DOHH2 (cell line): ENCODE measurements at regions not wholly inside any gene's neighbourhood (a gene's known extent, or its start where the extent isn't known, plus 50 kb on each side); places are given as distances from the start of the nearest gene placed in this dataset.
A peak's percentile ranks its signal among the peaks of the same experiment; 100 is the strongest.

Experiments used
- H3F3A ChIP-seq: fragments of 200-600 bp; sonication (generic), shearing (Covaris generic); 2 replicates; pipeline ENCODE4 v1.6.0; 2016; ENCODE audit warnings: antibody characterized with exemption, mild to moderate bottlenecking; ENCODE audit not compliant: control insufficient read depth, insufficient read depth
- H3K27ac ChIP-seq: fragments of 200-600 bp; sonication (generic); 2 replicates; pipeline ENCODE4 v1.5.1; 2014; ENCODE audit warnings: low read depth, mild to moderate bottlenecking, low read length, moderate library complexity
- H3K27me3 ChIP-seq: fragments of 200-600 bp; sonication (generic); 2 replicates; pipeline ENCODE4 v1.6.1; 2014; ENCODE audit warnings: mild to moderate bottlenecking, low read length, mixed read lengths; ENCODE audit not compliant: control insufficient read depth
- H3K36me3 ChIP-seq: fragments of 200-600 bp; sonication (generic); 2 replicates; pipeline ENCODE4 v1.6.1; 2014; ENCODE audit warnings: mild to moderate bottlenecking, low read length, moderate library complexity, mixed read lengths; ENCODE audit not compliant: control insufficient read depth
- H3K4me1 ChIP-seq: fragments of 200-600 bp; sonication (generic); 2 replicates; pipeline ENCODE4 v1.6.1; 2014; ENCODE audit warnings: mild to moderate bottlenecking, low read length, mixed read lengths; ENCODE audit not compliant: control insufficient read depth
- H3K4me2 ChIP-seq: fragments of 200-600 bp; sonication (generic); 2 replicates; pipeline ENCODE4 v1.6.0; 2014; ENCODE audit warnings: mild to moderate bottlenecking, low read length, moderate library complexity
- H3K4me3 ChIP-seq: fragments of 200-600 bp; sonication (generic); 2 replicates; pipeline ENCODE4 v1.5.1; 2014; ENCODE audit warnings: mild to moderate bottlenecking, low read length, mixed read lengths
- H3K79me2 ChIP-seq: fragments of 200-600 bp; sonication (generic); 2 replicates; pipeline ENCODE4 v1.6.1; 2014; ENCODE audit warnings: mild to moderate bottlenecking, low read length, mixed read lengths; ENCODE audit not compliant: control insufficient read depth
- H3K9me2 ChIP-seq: fragments of 200-600 bp; sonication (generic); replicated peaks from 2 replicates; pipeline ENCODE4 v1.6.1; 2014; ENCODE audit warnings: mild to moderate bottlenecking, low read length, mixed read lengths; ENCODE audit not compliant: control insufficient read depth
- H3K9me3 ChIP-seq: fragments of 200-600 bp; sonication (generic); 2 replicates; pipeline ENCODE4 v1.6.1; 2014; ENCODE audit warnings: antibody characterized with exemption, low read length, mixed read lengths; ENCODE audit not compliant: control insufficient read depth, insufficient read depth
- H4K20me1 ChIP-seq: fragments of 200-600 bp; sonication (generic); 2 replicates; pipeline ENCODE4 v1.6.0; 2014; ENCODE audit warnings: low read depth, mild to moderate bottlenecking, antibody characterized with exemption, low read length, moderate library complexity; ENCODE audit not compliant: control insufficient read depth, insufficient read depth
- CTCF ChIP-seq: fragments of 200-600 bp; sonication (generic); IDR thresholded peaks from one replicate; pipeline ENCODE4 v1.5.1; 2014; ENCODE audit warnings: antibody characterized with exemption, mild to moderate bottlenecking, low read depth, low read length; ENCODE audit not compliant: poor library complexity, severe bottlenecking
- EZH2phosphoT487 ChIP-seq: fragments of 200-600 bp; sonication (generic); IDR thresholded peaks from 2 replicates; pipeline ENCODE4 v1.6.1; 2017; ENCODE audit warnings: borderline replicate concordance, mild to moderate bottlenecking, antibody characterized with exemption, low read length, moderate library complexity, mixed read lengths

GRCh38 chr5:124034083-124034700 is 522.2 kb downstream of the CSNK1G3 start:
- Histone ChIP-seq H3K4me1 (peaks cover 16% of the 10 kb centered on the region), H3F3A (no peaks in the 10 kb centered on the region), H3K27ac (no peak overlapping the region), H3K4me2 (peak overlapping the region; percentile 14), H3K9me3 (no peaks in the 10 kb centered on the region), H3K36me3 (no peaks in the 10 kb centered on the region), H4K20me1 (no peaks in the 10 kb centered on the region), H3K4me3 (no peak overlapping the region), H3K79me2 (no peaks in the 10 kb centered on the region), H3K27me3 (no peaks in the 10 kb centered on the region), H3K9me2 (no peaks in the 10 kb centered on the region)
- no peak for TF ChIP-seq CTCF
- no peak for TF ChIP-seq EZH2phosphoT487

DNA sequence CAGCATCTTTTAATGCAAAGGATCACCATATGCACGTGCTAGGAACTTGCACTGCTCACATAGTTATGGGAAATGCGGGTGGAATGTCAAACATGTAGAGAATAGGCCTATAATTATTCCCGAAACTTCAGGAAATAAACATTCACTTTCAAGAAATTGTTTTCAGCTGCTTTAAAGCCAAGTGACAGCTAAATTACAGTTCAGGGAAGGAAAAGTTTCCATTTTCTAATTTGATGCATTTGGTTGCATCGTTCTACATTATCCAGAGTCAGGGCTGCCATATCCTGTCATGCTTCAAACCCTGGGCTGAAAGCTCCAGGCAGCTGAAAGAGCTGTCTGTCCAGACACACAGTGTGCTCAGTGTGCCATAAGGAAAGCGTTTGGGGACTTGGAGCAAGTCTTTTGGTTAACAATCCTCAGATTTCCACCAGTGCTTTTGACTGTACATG is 518.1 kb downstream of the CSNK1G3 start:
- Histone ChIP-seq H4K20me1 (no peaks in the 10 kb centered on the region), H3K4me2 (no peak overlapping the region), H3K27me3 (no peaks in the 10 kb centered on the region), H3K27ac (no peak overlapping the region), H3K9me3 (no peaks in the 10 kb centered on the region), H3F3A (no peaks in the 10 kb centered on the region), H3K36me3 (no peaks in the 10 kb centered on the region), H3K9me2 (no peaks in the 10 kb centered on the region), H3K79me2 (no peaks in the 10 kb centered on the region), H3K4me1 (peaks cover 14% of the 10 kb centered on the region), H3K4me3 (no peak overlapping the region)
- TF ChIP-seq EZH2phosphoT487 (no peak), CTCF (no peak)

DNA sequence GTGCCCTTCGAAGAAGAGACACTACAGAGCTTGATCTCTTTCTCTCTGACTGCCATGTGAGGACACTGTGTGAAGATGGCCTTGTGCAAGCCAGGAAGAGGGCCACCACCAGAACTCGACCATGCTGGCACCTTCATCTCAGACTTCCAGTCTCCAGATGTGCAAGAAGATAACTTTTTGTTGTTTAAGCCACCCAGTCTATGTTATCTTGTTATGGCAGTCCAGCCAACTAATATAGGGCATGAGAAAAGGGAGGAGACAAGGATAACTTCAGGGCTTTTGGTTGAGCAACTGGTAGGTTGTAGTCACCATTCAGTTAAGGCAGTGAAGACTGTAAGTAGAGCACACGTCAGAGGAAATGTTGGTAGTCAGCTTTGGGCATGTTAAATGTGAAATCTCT is 515.5 kb downstream of the CSNK1G3 start:
- Histone ChIP-seq H3K9me2 (no peaks in the 10 kb centered on the region), H3K79me2 (no peaks in the 10 kb centered on the region), H3F3A (no peaks in the 10 kb centered on the region), H3K4me2 (no peak overlapping the region), H3K4me1 (no peaks in the 10 kb centered on the region), H4K20me1 (no peaks in the 10 kb centered on the region), H3K4me3 (no peak overlapping the region), H3K27ac (no peak overlapping the region), H3K36me3 (no peaks in the 10 kb centered on the region), H3K9me3 (no peaks in the 10 kb centered on the region), H3K27me3 (no peaks in the 10 kb centered on the region)
- TF ChIP-seq CTCF (no peak), EZH2phosphoT487 (no peak)
